Astrocyte (in vitro differentiated cells and primary cell): ENCODE measurements at regions not wholly inside any gene's neighbourhood (a gene's known extent, or its start where the extent isn't known, plus 50 kb on each side); places are given as distances from the start of the nearest gene placed in this dataset.

Experiments used
- DNase-seq: peaks from one replicate; pipeline ENCODE4 v3.0.0-alpha.2; 2010; ENCODE audit warnings: low read depth
- FAIRE-seq: peaks from 2 replicates; lab custom pipeline; 2011; peaks lifted over from hg19 to GRCh38; lab: Jason Lieb, UNC
- H2AFZ ChIP-seq: 2 replicates; pipeline ENCODE4 v1.6.0; 2012; ENCODE audit warnings: low read depth, low read length, inconsistent platforms
- H3K27ac ChIP-seq: 2 replicates; pipeline ENCODE4 v1.5.1; 2011; ENCODE audit warnings: low read depth, low read length, inconsistent platforms
- H3K27me3 ChIP-seq: 2 replicates; pipeline ENCODE4 v1.6.0; 2011; ENCODE audit warnings: low read length, inconsistent platforms; ENCODE audit not compliant: insufficient read depth
- H3K36me3 ChIP-seq: 2 replicates; pipeline ENCODE4 v1.5.1; 2011; ENCODE audit warnings: low read length, inconsistent platforms; ENCODE audit not compliant: insufficient read depth
- H3K4me1 ChIP-seq: 2 replicates; pipeline ENCODE4 v1.5.1; 2011; ENCODE audit warnings: low read length, inconsistent platforms; ENCODE audit not compliant: insufficient read depth
- H3K4me2 ChIP-seq: 2 replicates; pipeline ENCODE4 v1.6.0; 2012; ENCODE audit warnings: low read length, inconsistent platforms
- H3K4me3 ChIP-seq: 2 replicates; pipeline ENCODE4 v1.5.1; 2011; ENCODE audit warnings: low read depth, mild to moderate bottlenecking, low read length, inconsistent platforms; ENCODE audit not compliant: insufficient read depth
- H3K79me2 ChIP-seq: 2 replicates; pipeline ENCODE4 v1.6.0; 2012; ENCODE audit warnings: mild to moderate bottlenecking, low read length, inconsistent platforms; ENCODE audit not compliant: insufficient read depth
- H3K9ac ChIP-seq: 2 replicates; pipeline ENCODE4 v1.6.0; 2012; ENCODE audit warnings: mild to moderate bottlenecking, low read length, inconsistent platforms
- H3K9me3 ChIP-seq: 2 replicates; pipeline ENCODE4 v1.5.1; 2012; ENCODE audit warnings: low read depth, mild to moderate bottlenecking, low read length, inconsistent platforms; ENCODE audit not compliant: insufficient read depth
- H4K20me1 ChIP-seq: 2 replicates; pipeline ENCODE4 v1.6.0; 2012; ENCODE audit warnings: low read length, inconsistent platforms; ENCODE audit not compliant: insufficient read depth
- H3K27ac Mint-ChIP-seq: one replicate; pipeline ENCODE4 v1.8.0; 2021; ENCODE audit warnings: mild to moderate bottlenecking, mixed read lengths; ENCODE audit not compliant: unreplicated experiment
- H3K27me3 Mint-ChIP-seq: one replicate; pipeline ENCODE4 v1.8.0; 2021; ENCODE audit warnings: low read depth, mixed read lengths; ENCODE audit not compliant: unreplicated experiment
- H3K36me3 Mint-ChIP-seq: one replicate; pipeline ENCODE4 v1.8.0; 2021; ENCODE audit warnings: low read depth, mixed read lengths; ENCODE audit not compliant: unreplicated experiment
- H3K4me1 Mint-ChIP-seq: one replicate; pipeline ENCODE4 v1.8.0; 2021; ENCODE audit warnings: low read depth, mixed read lengths; ENCODE audit not compliant: unreplicated experiment
- H3K4me3 Mint-ChIP-seq: one replicate; pipeline ENCODE4 v1.8.0; 2021; ENCODE audit warnings: mild to moderate bottlenecking, moderate library complexity, mixed read lengths; ENCODE audit not compliant: unreplicated experiment
- H3K9me3 Mint-ChIP-seq: one replicate; pipeline ENCODE4 v1.8.0; 2021; ENCODE audit warnings: mild to moderate bottlenecking, mixed read lengths; ENCODE audit not compliant: unreplicated experiment
- EZH2 ChIP-seq: IDR thresholded peaks from 2 replicates; pipeline ENCODE4 v1.6.1; 2012; ENCODE audit warnings: mild to moderate bottlenecking, low read length, inconsistent platforms; ENCODE audit not compliant: insufficient read depth
- TF ChIP-seq, protein P1 (sequence below): IDR thresholded peaks from 2 replicates; pipeline ENCODE4 v1.5.1; 2011; ENCODE audit warnings: low read depth, mild to moderate bottlenecking, inconsistent platforms, low read length, moderate library complexity; ENCODE audit not compliant: insufficient read depth

DNA sequence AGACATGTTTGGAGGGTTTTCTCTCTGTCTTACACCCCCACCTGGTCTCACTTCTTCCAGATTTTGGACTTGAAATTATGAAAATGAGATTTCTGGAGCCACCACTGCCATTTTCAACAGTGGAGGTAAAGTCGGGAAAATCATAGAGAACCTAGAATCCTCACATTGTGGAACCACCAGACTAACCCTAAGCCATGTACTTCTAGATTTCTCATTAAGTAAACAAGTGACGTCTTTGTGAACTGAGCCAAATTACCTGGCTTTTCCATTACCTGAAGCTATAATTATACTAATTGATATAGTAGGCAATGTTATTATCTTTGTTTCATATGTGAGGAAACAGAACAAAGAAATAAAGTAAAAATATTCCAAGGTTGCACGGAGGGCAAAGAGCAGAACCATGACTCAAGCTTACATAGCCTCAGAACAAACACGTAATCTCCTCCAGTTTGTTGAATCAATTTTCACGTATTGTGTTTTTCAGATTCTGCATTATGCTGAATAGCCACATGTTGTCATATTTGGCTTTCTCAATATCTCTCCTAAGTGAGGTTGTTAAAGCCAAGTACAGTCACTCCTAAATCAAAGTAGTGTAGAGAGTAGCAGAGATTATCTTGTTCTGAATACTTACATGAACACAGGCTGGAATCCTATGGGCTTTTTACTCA is 101.3 kb upstream of the CMC1 start:
- H3K4me1 Mint-ChIP-seq: no peaks in the 10 kb centered on the region

GRCh38 chr3:28140664-28141063 is 100.8 kb upstream of the CMC1 start:
- no peaks in the 10 kb centered on the region for H3K9me3 ChIP-seq
- H3K4me1 ChIP-seq: no peaks in the 10 kb centered on the region
- FAIRE-seq: no peak
- TF ChIP-seq, protein P1, sequence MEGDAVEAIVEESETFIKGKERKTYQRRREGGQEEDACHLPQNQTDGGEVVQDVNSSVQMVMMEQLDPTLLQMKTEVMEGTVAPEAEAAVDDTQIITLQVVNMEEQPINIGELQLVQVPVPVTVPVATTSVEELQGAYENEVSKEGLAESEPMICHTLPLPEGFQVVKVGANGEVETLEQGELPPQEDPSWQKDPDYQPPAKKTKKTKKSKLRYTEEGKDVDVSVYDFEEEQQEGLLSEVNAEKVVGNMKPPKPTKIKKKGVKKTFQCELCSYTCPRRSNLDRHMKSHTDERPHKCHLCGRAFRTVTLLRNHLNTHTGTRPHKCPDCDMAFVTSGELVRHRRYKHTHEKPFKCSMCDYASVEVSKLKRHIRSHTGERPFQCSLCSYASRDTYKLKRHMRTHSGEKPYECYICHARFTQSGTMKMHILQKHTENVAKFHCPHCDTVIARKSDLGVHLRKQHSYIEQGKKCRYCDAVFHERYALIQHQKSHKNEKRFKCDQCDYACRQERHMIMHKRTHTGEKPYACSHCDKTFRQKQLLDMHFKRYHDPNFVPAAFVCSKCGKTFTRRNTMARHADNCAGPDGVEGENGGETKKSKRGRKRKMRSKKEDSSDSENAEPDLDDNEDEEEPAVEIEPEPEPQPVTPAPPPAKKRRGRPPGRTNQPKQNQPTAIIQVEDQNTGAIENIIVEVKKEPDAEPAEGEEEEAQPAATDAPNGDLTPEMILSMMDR: no peak
- TF ChIP-seq EZH2: no peak
- H3K27me3 Mint-ChIP-seq: peaks cover 4% of the 10 kb centered on the region
- no peaks in the 10 kb centered on the region for H3K27me3 ChIP-seq
- H3K27ac ChIP-seq: no peak overlapping the region
- H3K4me3 ChIP-seq: no peak overlapping the region
- no peaks in the 10 kb centered on the region for H4K20me1 ChIP-seq
- no peaks in the 10 kb centered on the region for H3K36me3 Mint-ChIP-seq
- H3K79me2 ChIP-seq: no peaks in the 10 kb centered on the region
- no peaks in the 10 kb centered on the region for H3K4me1 Mint-ChIP-seq
- no peaks in the 10 kb centered on the region for H3K9me3 Mint-ChIP-seq
- no peak for DNase-seq
- H3K9ac ChIP-seq: no peak overlapping the region
- H3K27ac Mint-ChIP-seq: no peak overlapping the region
- no peak overlapping the region for H3K4me2 ChIP-seq
- no peak overlapping the region for H3K4me3 Mint-ChIP-seq
- no peak overlapping the region for H2AFZ ChIP-seq
- H3K36me3 ChIP-seq: no peaks in the 10 kb centered on the region

More for the DNA sequence above, 101.3 kb upstream of the CMC1 start:
- Histone ChIP-seq H3K27me3 (no peaks in the 10 kb centered on the region), H3K4me3 (no peak overlapping the region), H3K9me3 (no peaks in the 10 kb centered on the region), H3K79me2 (no peaks in the 10 kb centered on the region), H2AFZ (no peak overlapping the region), H3K9ac (no peak overlapping the region), H3K4me1 (no peaks in the 10 kb centered on the region), H3K4me2 (no peak overlapping the region), H4K20me1 (no peaks in the 10 kb centered on the region), H3K36me3 (no peaks in the 10 kb centered on the region), H3K27ac (no peak overlapping the region)
- no peaks in the 10 kb centered on the region for H3K9me3 Mint-ChIP-seq
- no peak for TF ChIP-seq EZH2
- TF ChIP-seq, protein P1: no peak
- H3K4me3 Mint-ChIP-seq: no peak overlapping the region
- DNase-seq (no peak), FAIRE-seq (no peak)
- no peaks in the 10 kb centered on the region for H3K36me3 Mint-ChIP-seq
- H3K27ac Mint-ChIP-seq: no peak overlapping the region
- peaks cover 4% of the 10 kb centered on the region for H3K27me3 Mint-ChIP-seq

DNA sequence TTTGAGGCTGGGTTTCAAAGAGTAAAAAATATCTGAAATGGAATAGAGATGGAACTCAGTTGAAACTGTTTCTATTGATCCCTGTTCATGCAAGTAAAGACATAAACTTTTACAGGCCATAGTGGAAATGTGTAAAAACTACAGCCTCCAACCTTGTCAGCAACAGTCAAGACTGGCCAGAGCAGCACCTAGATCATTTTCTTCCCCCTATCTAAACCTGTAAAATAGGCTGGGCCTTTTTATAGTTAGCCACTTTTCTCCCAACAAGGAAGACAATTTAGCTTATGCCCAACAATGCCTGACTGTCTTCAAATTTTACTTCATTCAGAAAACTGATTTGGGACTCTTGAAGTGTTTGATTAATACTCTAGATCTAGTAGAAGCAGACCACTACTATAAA is 91.5 kb upstream of the CMC1 start:
- Mint-ChIP-seq H3K4me1 (no peaks in the 10 kb centered on the region), H3K4me3 (no peak overlapping the region), H3K27me3 (no peaks in the 10 kb centered on the region), H3K36me3 (no peaks in the 10 kb centered on the region), H3K27ac (no peak overlapping the region), H3K9me3 (no peaks in the 10 kb centered on the region)
- H3K9ac ChIP-seq: no peak overlapping the region
- no peak overlapping the region for H3K4me3 ChIP-seq
- H3K9me3 ChIP-seq: peaks cover 2% of the 10 kb centered on the region
- DNase-seq (no peak), FAIRE-seq (no peak)
- no peaks in the 10 kb centered on the region for H3K79me2 ChIP-seq
- TF ChIP-seq, protein P1: no peak
- TF ChIP-seq EZH2: no peak
- no peaks in the 10 kb centered on the region for H3K4me1 ChIP-seq
- no peaks in the 10 kb centered on the region for H3K27me3 ChIP-seq
- no peaks in the 10 kb centered on the region for H4K20me1 ChIP-seq
- H3K4me2 ChIP-seq: no peak overlapping the region
- H2AFZ ChIP-seq: no peak overlapping the region
- H3K27ac ChIP-seq: no peak overlapping the region
- no peaks in the 10 kb centered on the region for H3K36me3 ChIP-seq
